ENCODE measurements at regions not wholly inside any gene's neighbourhood (a gene's known extent, or its start where the extent isn't known, plus 50 kb on each side); places are given as distances from the start of the nearest gene placed in this dataset.

GRCh38 chr3:59321881-59322540 is 272.2 kb upstream of the CFAP20DC start:
- no peak for TF ChIP-seq CEBPB (IDR thresholded peaks at IDR 0.05)
- no peak for TF ChIP-seq CTCF (IDR thresholded peaks at IDR 0.05)
- no peak for TF ChIP-seq ZNF302 (CRISPR knock-in tag; IDR thresholded peaks at IDR 0.05)
